Brain microvascular endothelial cell (primary cell): ENCODE measurements at regions not wholly inside any gene's neighbourhood (a gene's known extent, or its start where the extent isn't known, plus 50 kb on each side); places are given as distances from the start of the nearest gene placed in this dataset.

ENCODE experiments used
- DNase-seq: peaks from one replicate; pipeline ENCODE4 v3.0.0-alpha.2; 2020
- H3K27ac ChIP-seq: fragments of 250-450 bp; sonication (Bioruptor Pico); 2 replicates; pipeline ENCODE4 v1.5.1; 2020; ENCODE audit warnings: mild to moderate bottlenecking, moderate library complexity
- H3K27me3 ChIP-seq: fragments of 250-450 bp; sonication (Bioruptor Pico); replicated peaks from 2 replicates; pipeline ENCODE4 v1.5.1; 2020; ENCODE audit warnings: mild to moderate bottlenecking
- H3K36me3 ChIP-seq: fragments of 250-450 bp; sonication (Bioruptor Pico); replicated peaks from 2 replicates; pipeline ENCODE4 v1.5.1; 2020; ENCODE audit warnings: mild to moderate bottlenecking
- H3K4me3 ChIP-seq: 2 replicates; pipeline ENCODE4 v1.5.1; 2011; ENCODE audit warnings: low read depth, mild to moderate bottlenecking, control low read depth, low read length, moderate library complexity
- CTCF ChIP-seq: IDR thresholded peaks from 2 replicates; pipeline ENCODE4 v1.5.1; 2011; ENCODE audit warnings: low read depth, mild to moderate bottlenecking, moderate library complexity, low read length, control low read depth, inconsistent platforms; ENCODE audit errors: missing control alignments
- in situ Hi-C: cut with HindIII; loops from 2 replicates; pipeline ENCODE4 v1.10.0; 2017; ENCODE audit warnings: low sequenced_read_pairs, low pct_ligation_motif_present

- no peak for DNase-seq
- H3K36me3 ChIP-seq = no peaks in the 10 kb centered on the region
- no peak overlapping the region for H3K27ac ChIP-seq
- no peak for TF ChIP-seq CTCF
- in situ Hi-C loops = no loop called here
- no peaks in the 10 kb centered on the region for H3K27me3 ChIP-seq
- H3K4me3 ChIP-seq = no peak overlapping the region
Observed at GRCh38 chr3:118813472-118813871, 221.2 kb downstream of the IGSF11 start.

GRCh38 chr3:118817748-118818165, 216.9 kb downstream of the IGSF11 start:
- TF ChIP-seq CTCF = peak; percentile 80
- no peaks in the 10 kb centered on the region for H3K36me3 ChIP-seq
- H3K4me3 ChIP-seq = no peak overlapping the region
- H3K27me3 ChIP-seq = no peaks in the 10 kb centered on the region
- in situ Hi-C loops = no loop called here
- H3K27ac ChIP-seq = no peak overlapping the region
- DNase-seq = peak; percentile 54

- H3K36me3 ChIP-seq = no peaks in the 10 kb centered on the region
- no peak overlapping the region for H3K4me3 ChIP-seq
- no peak for DNase-seq
- TF ChIP-seq CTCF = no peak
- no peak overlapping the region for H3K27ac ChIP-seq
- in situ Hi-C loops = no loop called here
- no peaks in the 10 kb centered on the region for H3K27me3 ChIP-seq
Observed at GRCh38 chr3:118818386-118818785, 216.3 kb downstream of the IGSF11 start.

GRCh38 chr3:118823626-118824025, 211.0 kb downstream of the IGSF11 start:
- in situ Hi-C loops = no loop called here
- no peaks in the 10 kb centered on the region for H3K36me3 ChIP-seq
- no peak for TF ChIP-seq CTCF

GRCh38 chr3:118827446-118827845, 207.2 kb downstream of the IGSF11 start:
- Histone ChIP-seq H3K36me3 (no peaks in the 10 kb centered on the region), H3K27me3 (no peaks in the 10 kb centered on the region), H3K27ac (no peak overlapping the region), H3K4me3 (no peak overlapping the region)
- no peak for DNase-seq
- TF ChIP-seq CTCF = no peak
- in situ Hi-C loops = no loop called here

More at GRCh38 chr3:118823626-118824025, 211.0 kb downstream of the IGSF11 start:
- no peak for DNase-seq
- H3K27ac ChIP-seq = no peak overlapping the region
- no peak overlapping the region for H3K4me3 ChIP-seq
- no peaks in the 10 kb centered on the region for H3K27me3 ChIP-seq

GRCh38 chr3:118828351-118828750, 206.3 kb downstream of the IGSF11 start:
- Histone ChIP-seq H3K4me3 (no peak overlapping the region), H3K27ac (no peak overlapping the region), H3K27me3 (no peaks in the 10 kb centered on the region), H3K36me3 (no peaks in the 10 kb centered on the region)
- in situ Hi-C loops = no loop called here
- no peak for DNase-seq
- no peak for TF ChIP-seq CTCF
